ENCODE measurements at regions not wholly inside any gene's neighbourhood (a gene's known extent, or its start where the extent isn't known, plus 50 kb on each side); places are given as distances from the start of the nearest gene placed in this dataset.

- DNase-seq = no peak
Measured at GRCh38 chr15:87225436-87225835, 1031.1 kb downstream of the NTRK3 start.

- no peak for DNase-seq
Measured at GRCh38 chr15:87224404-87224803, 1032.1 kb downstream of the NTRK3 start.

GRCh38 chr15:87219650-87220615 is 1036.6 kb downstream of the NTRK3 start:
- DNase-seq = no peak

GRCh38 chr15:87215100-87215499 is 1041.4 kb downstream of the NTRK3 start:
- DNase-seq = no peak

- no peak for DNase-seq
Measured at GRCh38 chr15:87213626-87214025, 1042.9 kb downstream of the NTRK3 start.

GRCh38 chr15:87212041-87212440 is 1044.5 kb downstream of the NTRK3 start:
- DNase-seq = no peak

GRCh38 chr15:87211547-87211946 is 1045.0 kb downstream of the NTRK3 start:
- no peak for DNase-seq

GRCh38 chr15:87209891-87210689 is 1046.4 kb downstream of the NTRK3 start:
- DNase-seq = no peak

- no peak for DNase-seq
Measured at GRCh38 chr15:87207990-87208580, 1048.5 kb downstream of the NTRK3 start.

- DNase-seq = no peak
Measured at GRCh38 chr15:87207251-87207650, 1049.3 kb downstream of the NTRK3 start.

- no peak for DNase-seq
Measured at GRCh38 chr15:87201986-87202385, 1054.6 kb downstream of the NTRK3 start.

GRCh38 chr15:87200149-87200548 is 1056.4 kb downstream of the NTRK3 start:
- DNase-seq = no peak

- DNase-seq = no peak
Measured at GRCh38 chr15:87197981-87198380, 1058.6 kb downstream of the NTRK3 start.

- DNase-seq = no peak
Measured at GRCh38 chr15:87196498-87196897, 1060.0 kb downstream of the NTRK3 start.

- no peak for DNase-seq
Measured at GRCh38 chr15:87193481-87193880, 1063.1 kb downstream of the NTRK3 start.

GRCh38 chr15:87167706-87168105 is 1088.0 kb downstream of the AGBL1 start:
- DNase-seq = no peak

- no peak for DNase-seq
Measured at GRCh38 chr15:87167055-87167454, 1087.4 kb downstream of the AGBL1 start.

GRCh38 chr15:87155771-87156170 is 1076.1 kb downstream of the AGBL1 start:
- DNase-seq = no peak

- DNase-seq = no peak
Measured at GRCh38 chr15:87154761-87155160, 1075.1 kb downstream of the AGBL1 start.

GRCh38 chr15:87151202-87151748 is 1071.6 kb downstream of the AGBL1 start:
- DNase-seq = no peak

GRCh38 chr15:87145696-87146095 is 1066.0 kb downstream of the AGBL1 start:
- DNase-seq = no peak

- no peak for DNase-seq
Measured at GRCh38 chr15:87144775-87145174, 1065.1 kb downstream of the AGBL1 start.

- DNase-seq = no peak
Measured at GRCh38 chr15:87142096-87142495, 1062.4 kb downstream of the AGBL1 start.
